ENCODE measurements at regions not wholly inside any gene's neighbourhood (a gene's known extent, or its start where the extent isn't known, plus 50 kb on each side); places are given as distances from the start of the nearest gene placed in this dataset.
"Not testable (repeated sequence)": the region's sequence is repeated elsewhere in the genome, so short reads cannot be mapped to it uniquely, and the experiment has no call there.

DNA sequence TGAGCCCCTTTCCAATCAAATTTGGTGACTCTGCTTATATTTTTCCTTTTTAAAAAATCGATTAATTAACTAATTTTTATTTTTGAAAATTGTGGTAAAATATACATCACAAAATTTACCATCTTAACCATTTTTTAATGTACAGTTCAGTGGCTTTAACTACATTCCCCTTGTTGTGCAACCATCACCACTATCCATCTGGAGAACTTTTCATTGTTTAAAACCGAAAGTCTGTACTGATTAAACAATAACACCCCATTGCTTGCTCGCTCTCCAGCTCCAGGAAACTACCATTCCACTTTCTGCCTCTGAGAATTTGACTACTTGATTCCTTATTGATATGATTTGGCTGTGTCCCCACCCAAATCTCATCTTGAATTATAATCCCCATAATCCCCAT, 283.4 kb downstream of the C12orf75 start:
- no peaks in the 10 kb centered on the region for H3K4me1 Mint-ChIP-seq
- H3K36me3 Mint-ChIP-seq (ENCODE audit: low read depth): no peaks in the 10 kb centered on the region
- H3K4me3 Mint-ChIP-seq: no peak overlapping the region
- peaks cover 7% of the 10 kb centered on the region for H3K27me3 Mint-ChIP-seq
- no peaks in the 10 kb centered on the region for H3K9me3 Mint-ChIP-seq
- no peak overlapping the region for H3K27ac Mint-ChIP-seq
- ATAC-seq (replicated peaks): no peak

DNA sequence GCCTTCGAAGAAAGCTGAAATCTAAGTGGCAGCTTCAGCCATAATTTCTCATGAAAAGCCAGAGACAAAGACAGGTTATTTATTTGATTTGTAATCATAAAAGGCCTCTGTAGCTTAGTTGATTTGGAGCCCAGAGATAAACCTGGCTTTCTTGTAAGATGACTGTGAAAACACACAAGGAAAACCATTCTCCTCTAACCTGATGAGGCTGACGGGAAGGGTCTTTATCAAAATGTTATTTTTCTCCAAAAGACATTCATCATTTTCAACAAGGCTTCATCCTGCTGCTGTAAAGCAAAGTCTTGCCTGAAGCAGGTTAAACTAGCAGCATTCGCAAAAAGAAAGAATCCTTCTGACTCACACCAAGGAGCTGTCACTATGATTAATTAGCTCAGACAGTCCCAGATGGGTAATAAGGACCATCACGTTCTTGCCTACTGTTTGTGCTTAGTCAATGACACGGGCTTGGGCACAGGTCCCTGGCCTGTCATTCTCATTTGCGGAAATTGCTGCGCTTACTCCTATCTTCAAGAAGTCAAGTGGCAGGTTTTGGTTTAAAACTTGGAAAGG, 286.6 kb downstream of the C12orf75 start:
- Mint-ChIP-seq H3K27me3 (peaks cover 15% of the 10 kb centered on the region), H3K4me3 (no peak overlapping the region), H3K4me1 (no peaks in the 10 kb centered on the region), H3K27ac (no peak overlapping the region), H3K9me3 (no peaks in the 10 kb centered on the region), H3K36me3 (ENCODE audit: low read depth) (no peaks in the 10 kb centered on the region)
- no peak for ATAC-seq (replicated peaks)

DNA sequence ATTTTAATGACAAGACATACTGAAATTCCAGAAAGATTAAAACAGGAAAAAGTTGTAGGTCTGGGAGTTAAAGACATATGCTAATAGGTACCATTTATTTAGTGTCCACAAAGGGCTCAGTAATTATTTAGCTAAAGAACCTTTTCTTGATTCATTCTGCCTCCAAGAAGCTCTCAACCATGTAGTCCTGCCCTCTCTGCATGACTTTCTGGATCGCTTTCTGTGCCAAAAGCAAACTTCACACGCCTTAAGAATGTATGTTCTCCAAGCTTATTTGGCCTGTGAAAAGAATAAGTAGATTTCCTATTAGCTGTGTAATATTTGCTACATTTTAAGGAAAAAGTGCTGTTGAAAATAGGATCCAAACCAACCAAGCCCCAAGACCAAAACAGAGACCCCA, 291.7 kb downstream of the C12orf75 start:
- no peak overlapping the region for H3K4me3 Mint-ChIP-seq

DNA sequence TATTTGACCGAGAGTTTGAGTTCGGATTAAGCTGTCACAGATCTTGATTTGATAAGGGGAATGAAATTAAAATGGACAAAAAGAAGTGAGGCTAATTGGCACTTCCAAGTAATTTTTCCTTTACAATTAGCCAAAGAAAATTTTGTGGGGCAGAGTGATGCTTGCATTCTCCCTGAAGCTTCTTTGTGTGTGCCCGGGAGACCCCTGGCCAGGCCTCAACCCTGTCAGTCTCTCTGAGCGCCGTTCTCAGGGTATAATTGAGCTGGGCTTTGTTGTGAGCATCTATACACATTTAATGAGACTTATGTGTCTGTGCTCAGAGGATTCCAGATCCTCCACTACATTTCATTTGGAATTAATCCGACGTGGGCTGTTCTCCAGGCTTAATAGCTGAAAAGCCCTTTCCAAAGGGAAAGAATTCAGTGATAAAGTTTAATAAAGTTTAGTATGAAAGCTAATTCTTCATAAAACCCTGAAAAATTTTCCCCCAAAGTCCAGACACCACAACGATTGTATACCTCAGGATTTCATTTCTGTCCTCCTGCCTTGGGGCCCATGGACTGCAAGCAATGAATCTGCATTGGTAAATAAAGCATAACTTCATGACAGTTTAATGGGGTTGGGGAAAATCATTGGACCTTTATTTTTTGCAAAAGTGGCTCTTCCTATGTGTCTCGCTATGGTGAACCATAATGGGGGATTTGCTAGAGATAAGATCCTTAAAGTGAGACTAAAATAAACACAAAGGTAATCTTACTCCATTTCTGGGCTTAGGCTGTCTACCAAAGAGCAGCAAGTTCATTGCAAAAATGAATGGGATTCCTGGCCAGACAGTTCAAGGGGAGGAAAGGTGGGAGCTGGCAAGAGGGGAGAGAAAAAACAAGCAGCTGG, 292.6 kb downstream of the C12orf75 start:
- H3K27me3 Mint-ChIP-seq: peaks cover 11% of the 10 kb centered on the region
- H3K4me3 Mint-ChIP-seq: no peak overlapping the region
- H3K27ac Mint-ChIP-seq: no peak overlapping the region
- H3K9me3 Mint-ChIP-seq: no peaks in the 10 kb centered on the region
- ATAC-seq (replicated peaks): no peak
- no peaks in the 10 kb centered on the region for H3K36me3 Mint-ChIP-seq (ENCODE audit: low read depth)
- H3K4me1 Mint-ChIP-seq: no peaks in the 10 kb centered on the region

More for the DNA sequence above, 291.7 kb downstream of the C12orf75 start:
- Mint-ChIP-seq H3K4me1 (no peaks in the 10 kb centered on the region), H3K36me3 (ENCODE audit: low read depth) (no peaks in the 10 kb centered on the region), H3K9me3 (no peaks in the 10 kb centered on the region), H3K27ac (no peak overlapping the region), H3K27me3 (peaks cover 11% of the 10 kb centered on the region)
- ATAC-seq (replicated peaks): no peak

DNA sequence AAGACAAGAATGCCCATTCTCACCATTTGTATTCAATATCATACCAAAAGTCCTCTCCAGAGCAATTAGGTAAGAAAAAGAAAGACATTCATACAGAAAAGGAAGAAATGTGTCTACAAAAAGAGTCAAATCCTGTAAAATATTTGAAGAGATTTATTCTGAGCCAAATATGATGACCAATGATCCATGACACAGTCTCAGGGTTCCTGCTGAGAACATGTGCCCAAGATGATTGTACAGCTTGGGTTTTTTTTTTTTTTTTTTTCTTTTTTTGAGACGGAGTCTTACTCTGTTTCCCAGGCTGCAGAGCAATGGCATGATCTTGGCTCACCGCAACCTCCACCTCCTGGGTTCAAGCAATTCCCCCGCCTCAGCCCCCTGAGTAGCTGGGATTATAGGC, 296.2 kb downstream of the C12orf75 start:
- no peak for ATAC-seq (replicated peaks)
- H3K36me3 Mint-ChIP-seq (ENCODE audit: low read depth): no peaks in the 10 kb centered on the region
- peaks cover 6% of the 10 kb centered on the region for H3K27me3 Mint-ChIP-seq
- H3K9me3 Mint-ChIP-seq: no peaks in the 10 kb centered on the region
- H3K4me1 Mint-ChIP-seq: no peaks in the 10 kb centered on the region
- no peak overlapping the region for H3K4me3 Mint-ChIP-seq
- no peak overlapping the region for H3K27ac Mint-ChIP-seq

DNA sequence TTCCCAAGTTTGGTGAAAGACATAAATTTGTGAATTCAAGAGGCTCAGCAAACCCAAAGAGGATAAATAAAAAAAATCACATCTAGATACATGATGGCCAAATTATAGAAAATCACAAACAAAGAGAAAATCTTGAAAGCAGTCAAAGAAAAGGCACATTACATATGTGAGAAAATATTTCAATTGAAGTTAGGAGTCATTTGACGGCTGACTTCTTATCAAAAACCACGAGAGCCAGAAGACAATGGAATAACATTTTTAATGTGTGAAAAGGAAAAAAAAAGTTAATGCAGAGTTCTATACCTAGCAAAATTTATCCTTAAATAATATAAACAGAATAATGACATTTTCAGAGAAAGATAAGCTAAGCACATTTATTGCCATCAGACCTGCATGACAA, 307.0 kb downstream of the C12orf75 start:
- no peak overlapping the region for H3K27ac Mint-ChIP-seq
- no peaks in the 10 kb centered on the region for H3K27me3 Mint-ChIP-seq
- no peaks in the 10 kb centered on the region for H3K4me1 Mint-ChIP-seq
- H3K36me3 Mint-ChIP-seq (ENCODE audit: low read depth): no peaks in the 10 kb centered on the region
- no peak overlapping the region for H3K4me3 Mint-ChIP-seq
- no peaks in the 10 kb centered on the region for H3K9me3 Mint-ChIP-seq
- no peak for ATAC-seq (replicated peaks)

DNA sequence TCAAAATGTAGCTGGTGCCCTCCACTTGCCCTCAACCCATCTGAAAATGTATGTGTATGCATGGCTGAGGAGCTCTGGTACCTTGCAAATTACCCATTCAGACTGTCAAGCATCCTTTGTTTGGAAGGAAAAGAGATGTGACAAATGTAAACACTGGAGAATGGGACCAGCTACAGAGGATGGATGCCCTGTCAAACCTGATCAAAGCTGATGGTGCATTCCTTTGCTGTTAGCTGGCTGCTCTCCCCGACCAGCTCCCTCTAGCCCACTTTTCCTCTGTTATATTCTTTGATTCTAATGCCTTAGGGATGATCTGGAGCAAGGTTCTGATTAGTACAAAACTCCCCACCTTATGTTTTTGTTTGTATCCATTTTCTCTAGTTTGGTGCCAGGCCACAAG, 310.3 kb downstream of the C12orf75 start:
- Mint-ChIP-seq H3K27ac (no peak overlapping the region), H3K9me3 (no peaks in the 10 kb centered on the region), H3K27me3 (peaks cover 6% of the 10 kb centered on the region), H3K4me3 (no peak overlapping the region), H3K36me3 (ENCODE audit: low read depth) (no peaks in the 10 kb centered on the region), H3K4me1 (no peaks in the 10 kb centered on the region)
- no peak for ATAC-seq (replicated peaks)

DNA sequence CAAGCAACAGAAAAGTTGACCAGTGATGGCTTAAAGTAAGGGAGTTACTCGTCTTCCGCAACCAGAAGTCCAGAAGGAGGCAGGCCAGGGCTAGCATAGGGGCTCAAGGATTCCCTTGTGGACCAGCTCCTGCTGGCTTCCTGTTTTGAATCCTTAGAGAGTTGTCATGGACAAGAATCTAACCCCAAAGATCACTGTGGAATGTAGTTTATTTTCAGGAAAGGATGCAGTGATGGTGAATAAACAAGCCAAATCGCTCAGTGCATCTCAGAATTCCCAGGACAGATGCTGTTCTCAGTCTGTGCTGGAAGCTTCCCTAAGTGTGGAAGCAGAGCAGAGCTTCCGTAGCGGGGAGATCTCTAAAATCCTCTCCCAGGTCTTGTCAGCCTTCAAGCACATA, 311.3 kb downstream of the C12orf75 start:
- no peak overlapping the region for H3K4me3 Mint-ChIP-seq
- no peak for ATAC-seq (replicated peaks)
- H3K4me1 Mint-ChIP-seq: no peaks in the 10 kb centered on the region
- peaks cover 7% of the 10 kb centered on the region for H3K27me3 Mint-ChIP-seq
- H3K36me3 Mint-ChIP-seq (ENCODE audit: low read depth): no peaks in the 10 kb centered on the region
- peaks cover under 1% of the 10 kb centered on the region for H3K9me3 Mint-ChIP-seq
- H3K27ac Mint-ChIP-seq: no peak overlapping the region

DNA sequence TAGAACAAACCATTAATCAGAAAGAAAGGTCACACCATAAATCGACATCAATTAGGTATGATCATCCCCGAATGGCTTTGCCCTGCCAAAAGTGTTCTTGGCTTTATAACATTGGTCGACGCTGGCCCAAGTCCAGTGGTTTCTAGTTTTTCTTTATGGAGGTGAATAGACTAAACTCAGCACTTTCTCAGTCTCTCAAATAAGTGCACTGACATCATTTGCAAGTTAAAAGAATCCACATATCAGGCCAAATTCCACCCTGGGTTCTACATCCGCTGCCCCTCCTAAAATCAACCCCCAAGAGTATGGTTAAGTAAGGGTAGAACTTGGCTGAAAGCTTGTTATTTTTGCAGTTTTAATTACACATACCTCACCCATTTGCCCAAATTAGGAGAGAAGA, 314.3 kb downstream of the C12orf75 start:
- no peak for ATAC-seq (replicated peaks)
- no peak overlapping the region for H3K4me3 Mint-ChIP-seq
- H3K27ac Mint-ChIP-seq: no peak overlapping the region
- H3K4me1 Mint-ChIP-seq: no peaks in the 10 kb centered on the region
- H3K9me3 Mint-ChIP-seq: peaks cover 8% of the 10 kb centered on the region
- H3K27me3 Mint-ChIP-seq: peaks cover 13% of the 10 kb centered on the region
- no peaks in the 10 kb centered on the region for H3K36me3 Mint-ChIP-seq (ENCODE audit: low read depth)

DNA sequence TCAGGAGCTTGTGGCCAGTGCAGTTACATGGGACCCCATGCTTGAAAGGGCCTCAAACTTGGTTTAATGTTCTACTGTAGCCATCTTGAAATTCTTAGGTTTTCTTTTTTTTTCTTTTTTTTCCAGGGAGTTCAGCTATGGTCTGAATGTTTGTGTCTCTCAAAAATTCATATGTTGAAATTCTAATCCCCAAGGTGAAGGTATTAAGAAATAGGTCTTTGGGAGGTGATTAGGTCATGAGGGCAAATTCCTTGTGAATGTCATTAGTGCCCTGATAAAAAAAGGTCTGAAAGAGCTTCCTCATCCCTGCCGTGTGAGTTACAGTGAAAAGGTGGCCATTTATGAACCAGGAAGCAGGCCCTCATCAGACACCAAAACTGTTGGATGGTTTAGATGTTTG, 324.1 kb downstream of the C12orf75 start:
- no peak overlapping the region for H3K27ac Mint-ChIP-seq
- no peaks in the 10 kb centered on the region for H3K4me1 Mint-ChIP-seq
- H3K27me3 Mint-ChIP-seq: peaks cover 9% of the 10 kb centered on the region
- no peak overlapping the region for H3K4me3 Mint-ChIP-seq
- H3K36me3 Mint-ChIP-seq (ENCODE audit: low read depth): no peaks in the 10 kb centered on the region
- peaks cover 9% of the 10 kb centered on the region for H3K9me3 Mint-ChIP-seq
- ATAC-seq (replicated peaks): no peak

DNA sequence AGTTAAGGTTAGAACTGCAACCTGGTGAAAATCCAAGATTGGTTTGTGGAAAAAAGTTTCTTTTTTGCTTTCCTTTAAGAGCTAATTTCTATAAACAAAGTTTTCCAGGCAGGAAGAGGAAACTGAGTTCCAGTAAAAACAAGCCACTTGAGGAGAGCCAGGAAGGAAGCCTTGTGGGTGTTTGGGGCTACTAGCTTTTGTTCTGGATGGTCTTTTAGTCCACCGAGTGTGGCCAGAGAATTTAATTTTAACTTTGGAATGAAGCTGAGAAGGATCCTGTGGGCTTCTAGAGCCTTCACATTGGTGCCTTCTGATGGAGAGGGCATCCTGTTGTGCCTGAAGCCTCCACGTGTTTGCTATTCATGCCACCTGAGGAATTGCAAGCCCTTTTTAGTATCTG, 327.9 kb downstream of the C12orf75 start:
- H3K27ac Mint-ChIP-seq: no peak overlapping the region
- ATAC-seq (replicated peaks): no peak
- peaks cover 10% of the 10 kb centered on the region for H3K27me3 Mint-ChIP-seq
- H3K4me1 Mint-ChIP-seq: no peaks in the 10 kb centered on the region
- H3K4me3 Mint-ChIP-seq: no peak overlapping the region
- peaks cover 9% of the 10 kb centered on the region for H3K9me3 Mint-ChIP-seq
- H3K36me3 Mint-ChIP-seq (ENCODE audit: low read depth): no peaks in the 10 kb centered on the region

DNA sequence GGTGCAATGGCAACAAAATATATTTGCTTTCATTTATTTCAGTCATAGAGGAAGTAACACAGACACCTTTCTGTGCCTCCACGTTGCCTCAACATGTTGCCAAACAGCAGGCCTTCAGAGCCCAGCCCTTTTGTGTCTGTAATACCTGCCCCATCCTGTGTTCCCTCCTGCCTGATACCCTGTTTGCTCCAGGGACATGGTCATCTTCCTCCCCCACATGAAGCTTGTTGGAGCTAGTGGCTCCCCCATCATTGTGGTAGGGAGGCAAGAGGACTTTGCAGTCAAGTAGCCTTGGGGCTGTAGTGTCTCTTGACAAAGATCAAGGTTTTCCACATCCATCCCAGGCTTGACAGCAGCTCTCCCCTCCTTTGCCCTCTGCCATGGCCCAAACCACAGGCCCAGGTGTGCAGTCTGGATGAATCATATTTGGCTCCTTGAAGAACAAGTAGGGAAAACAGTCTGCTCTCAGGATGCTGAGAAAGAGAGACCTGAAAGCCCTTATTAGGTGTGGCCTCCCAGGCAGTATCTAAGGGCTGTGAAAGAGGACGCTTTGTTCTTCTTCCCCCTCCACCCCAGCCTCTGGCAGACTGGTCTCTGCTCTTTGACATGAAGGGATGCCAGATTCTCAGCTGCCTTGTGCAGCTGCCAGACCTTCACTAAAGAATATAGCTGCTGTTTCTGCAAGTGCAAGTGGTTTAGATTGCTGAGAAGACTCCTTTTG, 329.0 kb downstream of the C12orf75 start:
- peaks cover 9% of the 10 kb centered on the region for H3K27me3 Mint-ChIP-seq

DNA sequence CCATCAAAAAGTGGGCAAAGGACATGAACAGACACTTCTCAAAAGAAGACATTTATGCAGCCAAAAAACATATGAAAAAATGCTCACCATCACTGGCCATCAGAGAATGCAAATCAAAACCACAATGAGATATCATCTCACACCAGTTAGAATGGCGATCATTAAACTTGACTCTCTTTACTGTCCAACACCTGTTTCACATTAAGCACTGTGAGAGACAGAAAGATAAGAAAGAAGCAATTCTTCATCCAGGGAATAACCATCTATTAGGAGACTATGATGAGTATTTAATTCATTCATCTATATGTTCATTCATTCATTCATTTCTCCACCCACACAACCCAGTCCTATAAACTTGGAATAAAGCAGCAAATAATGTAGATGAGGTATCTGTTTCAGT, 334.3 kb downstream of the C12orf75 start:
- ATAC-seq (replicated peaks); H3K27me3 Mint-ChIP-seq; H3K27ac Mint-ChIP-seq; H3K9me3 Mint-ChIP-seq; H3K4me1 Mint-ChIP-seq; H3K4me3 Mint-ChIP-seq; H3K36me3 Mint-ChIP-seq (ENCODE audit: low read depth): not testable (repeated sequence)

More for the DNA sequence above, 329.0 kb downstream of the C12orf75 start:
- Mint-ChIP-seq H3K4me3 (no peak overlapping the region), H3K27ac (no peak overlapping the region), H3K4me1 (no peaks in the 10 kb centered on the region), H3K9me3 (peaks cover 9% of the 10 kb centered on the region), H3K36me3 (ENCODE audit: low read depth) (no peaks in the 10 kb centered on the region)
- no peak for ATAC-seq (replicated peaks)

DNA sequence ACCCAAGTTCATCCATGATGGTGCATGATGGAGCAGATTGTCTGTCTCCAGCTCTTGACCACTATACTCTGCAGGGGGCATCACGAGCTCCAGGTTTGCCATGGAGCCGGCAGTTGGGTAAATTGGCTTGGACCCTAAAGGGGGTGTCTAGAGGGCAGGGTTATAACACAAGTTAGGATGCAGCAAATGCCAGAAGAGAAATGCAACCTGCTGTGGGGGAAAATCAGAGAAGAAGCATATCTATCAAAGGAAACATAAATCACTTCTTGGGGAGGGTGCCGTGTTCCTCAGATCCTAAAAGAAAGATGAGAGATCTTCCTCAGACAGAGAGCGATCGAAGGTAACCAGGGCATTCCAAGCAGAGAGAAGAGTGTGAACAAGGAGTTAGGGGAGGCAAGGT, 334.9 kb downstream of the C12orf75 start:
- H3K4me1 Mint-ChIP-seq: no peaks in the 10 kb centered on the region
- ATAC-seq (replicated peaks): no peak
- peaks cover 7% of the 10 kb centered on the region for H3K27me3 Mint-ChIP-seq
- H3K9me3 Mint-ChIP-seq: no peaks in the 10 kb centered on the region
- no peak overlapping the region for H3K4me3 Mint-ChIP-seq
- H3K36me3 Mint-ChIP-seq (ENCODE audit: low read depth): no peaks in the 10 kb centered on the region
- no peak overlapping the region for H3K27ac Mint-ChIP-seq

Data from activated T-helper 17 cell treated with anti-CD3 and anti-CD28 coated beads, Interleukin-2, amount 50 U/mL, for 72 hours (primary cell).